Forelimb muscle (tissue), 1 donor: ENCODE measurements at regions not wholly inside any gene's neighbourhood (a gene's known extent, or its start where the extent isn't known, plus 50 kb on each side); places are given as distances from the start of the nearest gene placed in this dataset.

Source experiments
- DNase-seq: peaks from one replicate; pipeline ENCODE4 v3.0.0-alpha.2; 2013; ENCODE audit warnings: low read depth

- DNase-seq: no peak
These were observed 151.7 kb downstream of the DMRT2 start for GRCh38 chr9:1201901-1202300.

GRCh38 chr9:1202512-1203280, 152.5 kb downstream of the DMRT2 start:
- no peak for DNase-seq

- DNase-seq: no peak
These were observed 157.5 kb downstream of the DMRT2 start for GRCh38 chr9:1207686-1208085.

- no peak for DNase-seq
These were observed 158.0 kb downstream of the DMRT2 start for GRCh38 chr9:1208157-1208556.

DNA sequence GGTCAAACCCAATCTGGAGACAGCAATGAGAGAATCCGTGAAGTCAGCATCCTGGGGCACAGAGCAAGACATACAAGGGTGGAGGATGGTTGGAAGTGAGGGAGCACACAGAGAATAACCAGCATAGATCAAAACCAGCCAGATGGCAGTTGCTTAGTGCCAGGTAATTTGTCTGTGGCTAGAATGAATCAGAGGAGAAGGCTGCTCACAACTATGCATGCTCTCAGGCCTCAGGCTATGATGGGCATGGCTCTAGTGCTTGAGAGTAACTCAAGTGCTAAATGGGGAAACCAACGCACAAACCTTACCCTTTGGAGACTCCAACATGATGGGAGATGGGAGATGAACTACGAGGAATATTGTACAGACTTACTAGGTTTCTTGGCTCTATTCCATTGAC, 160.8 kb downstream of the DMRT2 start:
- no peak for DNase-seq

DNA sequence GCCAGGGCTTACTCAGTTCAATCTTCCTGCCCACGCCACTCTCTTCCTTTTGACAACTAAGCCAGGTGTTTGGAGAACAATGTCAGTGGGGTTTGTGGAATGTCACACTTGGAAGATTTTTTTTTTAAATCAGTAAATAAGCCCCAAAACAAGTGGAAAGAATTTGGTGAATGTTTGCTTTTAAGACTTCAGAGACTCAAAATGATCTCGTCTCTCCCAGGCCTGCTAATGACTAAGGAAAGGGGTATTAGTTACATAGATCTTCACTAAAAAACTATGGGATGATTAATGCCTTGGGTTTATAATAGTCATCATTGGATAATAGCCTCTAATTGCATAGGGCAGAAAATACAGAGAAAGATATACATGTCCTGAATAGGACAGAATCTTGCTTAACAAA, 166.4 kb downstream of the DMRT2 start:
- no peak for DNase-seq

DNA sequence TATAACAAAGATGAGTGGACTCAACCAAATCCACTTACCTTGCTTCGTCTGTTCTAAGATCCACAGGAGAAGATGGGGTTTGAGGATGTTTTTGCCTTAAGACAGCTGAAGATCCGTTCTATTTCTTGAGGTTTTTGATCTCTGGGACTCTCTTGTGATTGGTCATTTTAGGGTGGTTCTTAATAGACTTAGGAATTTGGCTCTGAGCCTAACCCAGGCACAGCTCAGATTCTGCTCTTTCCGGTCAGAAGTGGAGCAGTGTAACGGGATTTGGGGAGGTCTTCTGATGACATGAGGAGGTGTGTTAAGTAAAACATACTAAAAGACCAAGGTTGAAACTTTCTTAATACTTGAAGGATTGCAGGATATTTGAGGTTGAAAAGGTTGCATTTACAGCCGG, 166.9 kb downstream of the DMRT2 start:
- no peak for DNase-seq

DNA sequence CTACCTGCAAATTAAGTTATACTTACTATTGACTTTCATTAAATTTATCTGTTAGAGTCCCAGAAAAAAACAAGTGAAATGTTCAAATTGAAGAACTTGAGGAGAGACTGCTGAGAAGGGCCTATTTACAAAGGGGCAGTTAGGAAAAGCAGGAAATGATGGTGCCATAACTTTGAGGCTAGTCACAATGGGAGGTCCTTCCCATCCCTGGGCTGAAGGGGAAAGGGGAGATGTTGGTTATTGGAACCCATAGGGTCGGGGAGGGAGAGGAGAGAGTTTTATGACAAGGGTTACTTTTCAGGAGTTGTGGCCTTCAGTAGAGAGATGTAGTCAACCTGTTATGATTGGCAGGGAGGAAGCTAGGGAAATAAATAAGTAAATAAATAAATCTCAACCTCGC, 169.1 kb downstream of the DMRT2 start:
- DNase-seq: no peak

DNA sequence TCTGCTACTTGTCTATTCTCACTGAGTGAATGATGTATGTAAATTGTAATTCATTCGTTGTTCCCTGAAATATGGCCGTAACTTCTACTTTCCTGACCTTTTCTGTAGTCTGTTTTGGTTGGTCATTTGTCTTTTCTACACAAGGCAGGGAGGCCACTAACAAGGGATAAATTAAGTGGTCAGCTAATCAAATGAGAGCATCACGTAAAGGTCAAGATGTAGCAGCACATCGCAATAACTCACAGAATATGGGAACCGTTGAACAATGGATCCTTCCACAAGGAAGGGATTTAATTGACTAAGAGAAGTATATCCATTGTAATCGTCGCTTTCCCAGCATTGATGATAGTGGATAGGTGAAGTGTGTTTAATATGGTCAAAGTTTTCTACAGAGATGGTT, 171.1 kb downstream of the DMRT2 start:
- no peak for DNase-seq

DNA sequence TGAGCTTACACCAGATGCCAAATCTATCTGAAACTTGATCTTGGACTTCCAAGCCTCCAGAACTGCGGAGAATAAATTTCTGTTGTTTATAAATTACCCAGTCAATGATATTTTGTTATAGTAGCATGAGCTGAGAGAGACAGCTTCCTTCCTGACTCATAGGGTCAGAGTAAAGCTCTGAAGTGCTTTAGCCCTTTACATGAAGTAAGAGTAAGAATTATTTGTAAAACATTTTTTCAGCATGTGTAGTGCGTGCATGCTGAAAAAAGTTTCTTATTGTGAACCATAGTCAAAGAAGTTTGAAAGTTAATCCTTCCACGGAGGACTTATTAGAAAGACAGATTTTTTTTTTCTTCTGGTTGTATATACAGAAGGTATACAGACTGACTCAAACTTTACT, 172.4 kb downstream of the DMRT2 start:
- DNase-seq: no peak

GRCh38 chr9:1231998-1232919, 182.1 kb downstream of the DMRT2 start:
- DNase-seq: no peak

GRCh38 chr9:1233568-1233967, 183.4 kb downstream of the DMRT2 start:
- DNase-seq: no peak

DNA sequence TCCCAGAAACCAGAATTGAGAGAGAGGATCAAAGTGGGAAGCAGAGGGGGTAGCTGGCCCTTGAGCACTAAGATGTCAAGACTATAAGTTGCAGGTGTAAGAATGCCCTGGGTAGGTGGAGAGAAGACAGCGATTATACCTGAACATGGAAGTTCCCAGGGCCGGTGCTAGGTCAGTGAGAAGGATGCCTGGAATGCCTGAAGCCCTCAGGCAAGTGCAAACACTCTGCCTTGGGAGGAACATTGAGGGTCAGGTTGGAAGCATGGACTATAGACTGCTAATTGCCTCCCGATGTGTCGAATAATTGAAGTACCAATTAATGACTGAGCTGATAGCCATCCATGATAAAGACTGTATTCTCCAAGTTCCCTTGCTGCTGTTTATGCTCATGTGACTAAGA, 185.5 kb downstream of the DMRT2 start:
- no peak for DNase-seq

DNA sequence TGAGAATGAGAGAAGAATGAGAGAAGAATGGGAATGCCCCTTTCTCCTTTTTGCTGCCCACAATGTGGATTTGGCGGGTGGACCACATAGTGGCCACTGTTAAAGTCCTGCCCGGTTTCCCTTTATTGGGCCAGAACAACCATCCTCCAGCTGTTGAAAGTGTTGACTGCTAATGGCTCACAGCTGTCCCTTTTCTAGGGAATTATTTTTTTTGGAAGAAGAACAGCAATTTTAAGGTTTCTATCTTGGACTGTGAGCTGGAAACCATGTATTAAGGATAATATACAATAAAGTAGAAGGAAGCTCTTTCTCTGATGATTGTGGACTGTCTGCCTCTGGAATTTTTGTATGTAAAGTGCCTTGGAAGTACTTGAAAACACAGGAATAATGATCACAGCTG, 185.9 kb downstream of the DMRT2 start:
- DNase-seq: no peak

- DNase-seq: no peak
These were observed 188.2 kb downstream of the DMRT2 start for GRCh38 chr9:1238407-1238806.

- DNase-seq: no peak
These were observed 198.6 kb downstream of the DMRT2 start for GRCh38 chr9:1248743-1249142.

DNA sequence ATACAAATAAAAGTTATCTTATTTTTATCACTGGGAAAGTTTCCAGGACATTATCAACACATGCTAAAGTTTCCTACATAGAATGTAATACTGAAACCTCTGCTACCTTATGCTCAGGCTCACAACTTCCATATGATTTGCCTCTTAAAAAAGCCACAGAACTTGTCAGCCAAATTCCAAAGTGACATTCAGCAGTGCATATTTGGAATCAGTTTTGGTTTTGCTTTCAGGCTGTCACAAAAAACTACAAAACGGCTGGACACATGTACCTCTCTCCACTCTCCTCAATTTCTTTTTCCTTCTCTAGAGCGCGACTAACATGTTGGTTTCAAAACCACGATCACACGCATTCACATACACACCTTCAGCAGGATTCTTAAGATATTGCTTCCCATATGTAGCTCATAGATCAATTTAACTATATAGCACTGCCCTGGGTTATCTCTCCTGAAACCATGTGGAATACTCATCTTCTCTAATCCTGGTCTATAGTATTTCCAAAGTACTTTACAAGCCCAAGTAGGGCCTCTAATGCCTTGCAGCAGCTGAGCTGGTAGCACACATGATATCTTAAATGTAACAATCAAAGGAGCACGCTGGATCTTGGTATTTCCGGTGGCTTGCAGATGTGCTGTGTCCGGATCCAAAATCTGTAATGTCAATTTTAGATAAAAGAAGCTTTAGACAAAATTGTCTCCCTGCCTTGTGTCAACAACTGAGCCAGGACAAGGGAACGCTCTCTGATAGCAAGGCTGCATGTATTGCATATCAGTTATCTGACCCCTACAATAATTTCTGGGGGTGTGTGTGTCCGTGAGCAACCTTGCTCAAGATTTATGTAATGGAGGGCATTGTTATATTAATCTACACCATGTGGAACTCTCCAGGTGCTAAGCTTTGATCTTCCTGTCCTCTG, 203.2 kb downstream of the DMRT2 start:
- no peak for DNase-seq

GRCh38 chr9:1254071-1254470, 203.9 kb downstream of the DMRT2 start:
- DNase-seq: no peak

GRCh38 chr9:1256178-1256577, 206.0 kb downstream of the DMRT2 start:
- no peak for DNase-seq

DNA sequence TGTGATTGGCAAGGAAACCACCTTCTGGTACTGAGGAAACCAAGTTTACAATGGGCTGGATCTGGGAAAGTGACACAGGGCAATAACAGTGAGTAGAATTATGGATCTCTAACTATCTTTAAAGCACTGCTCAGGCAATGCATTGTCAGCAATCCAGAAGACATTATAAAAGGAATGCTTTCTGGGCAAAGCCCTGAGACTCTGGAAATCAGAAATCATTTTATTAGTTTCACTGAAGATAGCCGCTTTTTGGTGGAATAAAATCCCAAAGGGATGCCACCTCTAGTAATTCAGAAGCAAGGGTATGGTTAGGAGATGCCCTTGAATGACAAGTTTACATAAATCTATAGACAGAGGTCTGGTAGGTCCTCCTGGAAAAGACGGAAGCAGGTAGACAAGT, 211.1 kb downstream of the DMRT2 start:
- no peak for DNase-seq

- DNase-seq: no peak
These were observed 212.0 kb downstream of the DMRT2 start for GRCh38 chr9:1261879-1262766.
